ENCODE measurements at regions not wholly inside any gene's neighbourhood (a gene's known extent, or its start where the extent isn't known, plus 50 kb on each side); places are given as distances from the start of the nearest gene placed in this dataset.
"Not testable (repeated sequence)": the region's sequence is repeated elsewhere in the genome, so short reads cannot be mapped to it uniquely, and the experiment has no call there.

DNA sequence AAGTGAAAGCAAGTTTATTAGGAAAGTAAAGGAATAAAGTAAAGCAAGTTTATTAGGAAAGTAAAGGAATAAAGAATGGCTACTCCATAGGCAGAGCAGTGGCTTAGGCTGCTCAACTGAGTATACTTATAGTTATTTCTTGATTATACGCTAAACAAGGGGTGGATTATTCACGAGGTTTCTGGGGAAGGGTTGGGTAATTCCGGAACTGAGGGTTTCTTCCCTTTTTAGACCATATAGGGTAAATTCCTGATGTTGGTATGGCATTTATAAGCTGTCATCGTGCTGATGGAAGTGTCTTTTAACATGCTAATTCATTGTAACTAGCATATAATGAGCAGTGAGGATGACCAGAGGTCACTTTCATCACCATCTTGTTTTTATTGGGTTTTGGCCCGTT lies 194.3 kb downstream of the DLEU7 start:
- no peak overlapping the region for H3K4me3 ChIP-seq (ENCODE audit: low read depth, low read length)
- DNase-seq (ENCODE audit: low read depth) = no peak
- in situ Hi-C loops (cut with HindIII; ENCODE audit: low sequenced_read_pairs) = no loop called here
- TF ChIP-seq, protein P1, sequence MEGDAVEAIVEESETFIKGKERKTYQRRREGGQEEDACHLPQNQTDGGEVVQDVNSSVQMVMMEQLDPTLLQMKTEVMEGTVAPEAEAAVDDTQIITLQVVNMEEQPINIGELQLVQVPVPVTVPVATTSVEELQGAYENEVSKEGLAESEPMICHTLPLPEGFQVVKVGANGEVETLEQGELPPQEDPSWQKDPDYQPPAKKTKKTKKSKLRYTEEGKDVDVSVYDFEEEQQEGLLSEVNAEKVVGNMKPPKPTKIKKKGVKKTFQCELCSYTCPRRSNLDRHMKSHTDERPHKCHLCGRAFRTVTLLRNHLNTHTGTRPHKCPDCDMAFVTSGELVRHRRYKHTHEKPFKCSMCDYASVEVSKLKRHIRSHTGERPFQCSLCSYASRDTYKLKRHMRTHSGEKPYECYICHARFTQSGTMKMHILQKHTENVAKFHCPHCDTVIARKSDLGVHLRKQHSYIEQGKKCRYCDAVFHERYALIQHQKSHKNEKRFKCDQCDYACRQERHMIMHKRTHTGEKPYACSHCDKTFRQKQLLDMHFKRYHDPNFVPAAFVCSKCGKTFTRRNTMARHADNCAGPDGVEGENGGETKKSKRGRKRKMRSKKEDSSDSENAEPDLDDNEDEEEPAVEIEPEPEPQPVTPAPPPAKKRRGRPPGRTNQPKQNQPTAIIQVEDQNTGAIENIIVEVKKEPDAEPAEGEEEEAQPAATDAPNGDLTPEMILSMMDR (IDR thresholded peaks at IDR 0.05; ENCODE audit: low read depth, low read length, missing control alignments) = no peak

DNA sequence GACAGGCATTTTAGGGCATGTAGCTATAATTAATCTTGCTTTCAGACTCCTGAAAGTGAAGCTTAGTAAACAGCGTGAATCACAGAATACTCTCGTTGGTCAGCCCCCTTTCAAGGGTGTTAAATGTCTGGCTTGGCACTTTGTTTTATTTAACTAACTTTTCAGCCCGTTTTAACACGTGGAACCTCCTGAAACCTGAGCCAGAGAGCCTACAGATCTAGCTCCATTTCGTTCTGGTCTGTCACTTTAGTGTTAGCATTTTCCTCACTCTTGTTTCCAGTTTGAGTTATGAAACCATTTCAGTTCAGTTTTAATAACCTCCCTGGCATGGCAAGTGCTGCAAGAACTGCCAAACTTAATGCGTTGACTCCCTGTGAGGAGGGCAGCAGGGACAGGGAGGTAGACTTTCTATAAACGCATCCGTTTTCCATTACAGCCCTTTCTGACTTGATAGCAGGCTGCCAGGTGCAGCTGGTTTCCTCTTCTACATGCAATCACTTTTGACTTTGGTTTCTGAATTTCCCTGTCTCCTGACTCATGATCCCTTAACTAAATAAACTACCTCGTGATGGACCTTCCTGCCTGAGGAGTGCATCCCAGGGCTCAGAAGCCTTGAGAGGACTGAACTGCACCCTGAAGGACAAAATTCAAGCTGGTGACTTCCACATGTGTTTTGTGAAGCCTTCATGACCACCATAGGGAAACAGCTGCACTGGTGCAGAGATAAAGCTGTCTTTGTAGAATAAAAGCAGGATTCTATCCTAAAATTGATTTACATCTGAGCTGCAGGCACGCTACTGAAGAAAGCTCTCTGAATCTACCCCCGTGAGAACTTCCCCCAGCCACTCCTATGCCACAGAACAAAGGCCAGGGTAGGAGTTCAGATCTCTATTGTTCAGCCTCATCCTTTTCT lies 192.6 kb downstream of the DLEU7 start:
- no peak for DNase-seq (ENCODE audit: low read depth)
- no peak overlapping the region for H3K4me3 ChIP-seq (ENCODE audit: low read depth, low read length)
- in situ Hi-C loops (cut with HindIII; ENCODE audit: low sequenced_read_pairs) = no loop called here
- TF ChIP-seq, protein P1 (IDR thresholded peaks at IDR 0.05; ENCODE audit: low read depth, low read length, missing control alignments) = no peak

DNA sequence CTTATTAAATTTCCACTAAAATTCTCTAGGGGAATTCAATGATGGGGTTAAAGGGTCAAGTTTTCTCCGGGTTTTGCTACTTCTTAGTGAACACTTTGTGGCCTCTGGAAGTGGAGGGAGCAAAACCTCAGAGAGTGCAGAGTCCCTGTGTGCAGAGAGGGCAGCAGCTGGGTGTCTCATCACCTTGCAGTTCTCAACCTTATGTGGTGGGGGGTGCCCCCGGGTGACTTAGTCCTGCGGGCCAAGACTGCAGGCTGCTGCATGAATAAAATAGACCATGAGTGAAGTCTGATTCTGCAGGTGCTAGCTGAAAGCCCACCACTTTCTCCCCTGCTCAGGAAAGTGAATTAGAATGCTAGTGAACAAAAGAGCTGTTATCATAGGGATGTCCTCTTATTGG lies 191.6 kb downstream of the DLEU7 start:
- no peak overlapping the region for H3K4me3 ChIP-seq (ENCODE audit: low read depth, low read length)
- TF ChIP-seq, protein P1 (IDR thresholded peaks at IDR 0.05; ENCODE audit: low read depth, low read length, missing control alignments) = no peak
- DNase-seq (ENCODE audit: low read depth) = no peak
- in situ Hi-C loops (cut with HindIII; ENCODE audit: low sequenced_read_pairs) = no loop called here

DNA sequence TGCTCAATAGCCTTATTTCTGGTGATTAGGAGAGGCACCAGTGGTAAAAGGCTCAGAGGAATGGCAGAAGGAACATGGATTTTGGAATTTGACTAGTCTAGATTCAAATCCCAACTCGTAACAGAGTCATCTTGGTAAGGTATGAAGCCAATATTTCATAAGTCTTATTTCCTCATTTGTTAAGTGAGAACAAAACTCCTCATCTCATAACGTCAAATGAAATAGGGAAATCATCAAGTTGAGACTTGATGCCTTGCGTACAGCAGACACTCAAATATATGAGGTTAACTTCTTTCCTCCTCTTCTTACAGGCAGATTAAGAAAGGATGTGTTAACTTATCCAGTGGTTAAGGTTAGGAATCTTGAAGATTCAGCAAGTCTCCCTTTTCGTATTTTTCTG lies 189.2 kb downstream of the DLEU7 start:
- H3K4me3 ChIP-seq (ENCODE audit: low read depth, low read length) = no peak overlapping the region
- in situ Hi-C loops (cut with HindIII; ENCODE audit: low sequenced_read_pairs) = no loop called here
- TF ChIP-seq, protein P1 (IDR thresholded peaks at IDR 0.05; ENCODE audit: low read depth, low read length, missing control alignments) = no peak
- DNase-seq (ENCODE audit: low read depth) = no peak

DNA sequence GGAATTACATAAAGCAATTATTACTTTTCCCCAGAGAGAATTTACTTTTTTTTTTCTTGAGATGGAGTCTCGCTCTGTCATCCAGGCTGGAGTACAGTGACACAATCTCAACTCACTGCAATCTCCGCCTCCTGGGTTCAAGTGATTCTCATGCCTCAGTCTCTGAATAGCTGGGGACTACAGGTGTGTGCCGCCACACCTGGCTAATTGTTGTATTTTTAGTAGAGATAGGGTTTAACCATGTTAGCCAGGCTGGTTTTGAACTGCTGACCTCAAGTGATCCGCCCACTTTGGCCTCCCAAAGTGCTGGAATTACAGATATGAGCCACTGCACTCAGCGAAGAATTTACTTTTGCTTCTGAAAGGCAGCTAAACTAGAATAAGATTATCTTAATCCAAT lies 181.6 kb downstream of the DLEU7 start:
- DNase-seq (ENCODE audit: low read depth); H3K4me3 ChIP-seq (ENCODE audit: low read depth, low read length); in situ Hi-C loops (cut with HindIII; ENCODE audit: low sequenced_read_pairs): not testable (repeated sequence)

DNA sequence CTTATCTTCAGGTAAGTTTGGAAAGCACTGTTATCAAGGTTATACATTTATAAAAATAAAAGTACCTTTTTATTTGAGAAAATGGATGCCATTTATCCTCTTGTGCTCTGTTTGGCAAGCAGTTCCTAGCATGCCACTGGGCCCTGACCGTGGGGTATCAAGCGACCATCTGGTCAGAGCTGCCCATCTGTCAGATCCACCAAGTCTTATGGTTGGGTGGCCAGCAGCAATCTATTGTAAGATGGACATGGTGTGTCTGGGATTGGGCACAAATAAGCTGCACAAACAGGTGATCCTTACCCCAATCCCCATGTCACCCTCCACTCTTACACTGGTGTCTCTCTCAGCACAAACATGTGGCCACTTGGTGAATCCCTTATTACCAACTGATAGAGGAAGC lies 178.5 kb downstream of the DLEU7 start:
- no peak for DNase-seq (ENCODE audit: low read depth)
- no peak overlapping the region for H3K4me3 ChIP-seq (ENCODE audit: low read depth, low read length)
- TF ChIP-seq, protein P1 (IDR thresholded peaks at IDR 0.05; ENCODE audit: low read depth, low read length, missing control alignments) = no peak
- in situ Hi-C loops (cut with HindIII; ENCODE audit: low sequenced_read_pairs) = no loop called here

DNA sequence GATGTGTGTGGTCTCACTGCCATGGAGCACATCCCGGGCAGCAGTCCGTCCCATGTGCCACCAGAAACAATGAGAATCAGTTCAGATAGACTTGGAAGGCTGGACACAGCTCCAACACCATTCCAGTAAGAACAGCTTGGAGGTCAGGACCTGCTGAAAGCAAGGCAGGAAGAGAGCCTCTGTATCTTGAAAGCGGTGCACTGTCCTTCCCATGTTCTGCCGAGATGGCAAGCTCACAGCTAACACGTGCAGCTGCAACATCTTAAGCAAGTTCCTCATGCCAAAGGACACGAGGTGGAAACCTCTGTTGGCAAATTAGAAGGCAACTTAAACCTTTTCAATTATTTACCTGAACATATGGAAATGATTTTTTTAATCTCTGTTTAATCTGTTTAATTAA lies 175.4 kb downstream of the DLEU7 start:
- in situ Hi-C loops (cut with HindIII; ENCODE audit: low sequenced_read_pairs) = no loop called here

More for the DNA sequence above, 175.4 kb downstream of the DLEU7 start:
- H3K4me3 ChIP-seq (ENCODE audit: low read depth, low read length) = no peak overlapping the region
- no peak for DNase-seq (ENCODE audit: low read depth)
- TF ChIP-seq, protein P1 (IDR thresholded peaks at IDR 0.05; ENCODE audit: low read depth, low read length, missing control alignments) = no peak

Measured in astrocyte of the cerebellum (primary cell).